ENCODE measurements at regions not wholly inside any gene's neighbourhood (a gene's known extent, or its start where the extent isn't known, plus 50 kb on each side); places are given as distances from the start of the nearest gene placed in this dataset.

DNA sequence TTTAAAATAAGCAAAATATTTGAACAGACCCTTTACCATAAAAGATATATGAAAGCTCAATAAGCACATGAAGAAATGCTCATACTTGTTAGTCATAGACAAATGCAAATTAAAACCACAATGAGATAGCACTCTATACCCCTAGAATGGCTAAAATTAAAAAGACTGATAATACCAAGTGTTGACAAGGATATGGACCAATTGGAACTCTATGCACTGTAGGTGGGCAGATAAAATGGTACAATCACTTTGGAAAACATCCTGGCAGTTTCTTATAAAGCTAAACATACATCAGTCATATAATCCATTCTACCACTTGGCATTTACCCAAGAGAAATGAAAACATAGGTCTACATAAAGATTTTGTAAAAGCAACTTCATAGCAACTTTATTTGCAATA lies 293.0 kb upstream of the TLE3 start:
- TF ChIP-seq, protein P1, sequence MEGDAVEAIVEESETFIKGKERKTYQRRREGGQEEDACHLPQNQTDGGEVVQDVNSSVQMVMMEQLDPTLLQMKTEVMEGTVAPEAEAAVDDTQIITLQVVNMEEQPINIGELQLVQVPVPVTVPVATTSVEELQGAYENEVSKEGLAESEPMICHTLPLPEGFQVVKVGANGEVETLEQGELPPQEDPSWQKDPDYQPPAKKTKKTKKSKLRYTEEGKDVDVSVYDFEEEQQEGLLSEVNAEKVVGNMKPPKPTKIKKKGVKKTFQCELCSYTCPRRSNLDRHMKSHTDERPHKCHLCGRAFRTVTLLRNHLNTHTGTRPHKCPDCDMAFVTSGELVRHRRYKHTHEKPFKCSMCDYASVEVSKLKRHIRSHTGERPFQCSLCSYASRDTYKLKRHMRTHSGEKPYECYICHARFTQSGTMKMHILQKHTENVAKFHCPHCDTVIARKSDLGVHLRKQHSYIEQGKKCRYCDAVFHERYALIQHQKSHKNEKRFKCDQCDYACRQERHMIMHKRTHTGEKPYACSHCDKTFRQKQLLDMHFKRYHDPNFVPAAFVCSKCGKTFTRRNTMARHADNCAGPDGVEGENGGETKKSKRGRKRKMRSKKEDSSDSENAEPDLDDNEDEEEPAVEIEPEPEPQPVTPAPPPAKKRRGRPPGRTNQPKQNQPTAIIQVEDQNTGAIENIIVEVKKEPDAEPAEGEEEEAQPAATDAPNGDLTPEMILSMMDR (conservative IDR thresholded peaks at IDR 0.05; ENCODE audit: low read depth, low read length), result no peak
- H3K4me3 ChIP-seq (ENCODE audit: low read length), result no peak overlapping the region
- no peak for DNase-seq (ENCODE audit: low read depth)

GRCh38 chr15:70387993-70388392 lies 290.3 kb upstream of the TLE3 start:
- no peak for DNase-seq (ENCODE audit: low read depth)
- TF ChIP-seq, protein P1 (conservative IDR thresholded peaks at IDR 0.05; ENCODE audit: low read depth, low read length), result no peak
- H3K4me3 ChIP-seq (ENCODE audit: low read length), result no peak overlapping the region

- TF ChIP-seq, protein P1 (conservative IDR thresholded peaks at IDR 0.05; ENCODE audit: low read depth, low read length), result no peak
- H3K4me3 ChIP-seq (ENCODE audit: low read length), result no peak overlapping the region
- DNase-seq (ENCODE audit: low read depth), result no peak
Measured at GRCh38 chr15:70387081-70387480, 289.4 kb upstream of the TLE3 start.

DNA sequence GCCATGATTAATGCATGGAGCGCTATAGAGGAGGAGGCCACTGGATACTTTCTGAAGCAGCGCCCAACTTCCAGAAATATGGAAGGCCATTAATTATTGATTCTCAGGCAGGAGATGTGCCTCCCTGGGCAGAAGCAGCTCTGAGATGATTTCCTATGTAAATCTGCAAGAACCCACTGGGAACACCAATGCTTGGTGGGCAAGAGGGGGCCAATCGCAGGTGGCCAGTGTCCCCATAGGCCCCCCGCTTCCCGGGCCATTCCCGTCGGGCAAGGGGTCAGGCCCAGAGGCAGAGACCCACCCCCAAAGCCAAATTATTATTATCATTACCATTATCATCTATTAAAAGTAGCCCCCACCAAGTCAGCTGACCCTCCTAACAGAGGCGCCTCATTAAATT lies 288.0 kb upstream of the TLE3 start:
- DNase-seq (ENCODE audit: low read depth), result no peak
- TF ChIP-seq, protein P1 (conservative IDR thresholded peaks at IDR 0.05; ENCODE audit: low read depth, low read length), result no peak
- no peak overlapping the region for H3K4me3 ChIP-seq (ENCODE audit: low read length)

DNA sequence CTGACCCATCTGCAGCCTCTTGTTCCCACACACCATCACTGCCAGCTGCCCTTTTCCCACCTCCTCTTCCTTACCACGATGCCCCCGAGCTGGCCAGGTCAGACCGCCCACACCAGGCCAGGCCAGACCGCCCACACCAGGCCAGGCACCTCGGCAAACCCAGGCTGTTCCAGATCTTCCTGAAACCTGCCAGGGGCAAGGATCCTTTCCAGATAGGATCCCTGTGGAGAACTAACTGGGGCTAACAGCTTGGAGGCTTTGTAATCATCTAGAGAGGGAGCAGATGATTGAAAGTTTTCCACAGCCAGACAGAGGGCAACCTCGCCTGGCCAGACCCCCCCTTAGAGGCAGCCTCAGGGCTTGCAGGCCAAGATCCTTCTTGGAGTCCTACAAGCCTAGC lies 287.3 kb upstream of the TLE3 start:
- TF ChIP-seq, protein P1 (conservative IDR thresholded peaks at IDR 0.05; ENCODE audit: low read depth, low read length), result no peak
- DNase-seq (ENCODE audit: low read depth), result no peak
- no peak overlapping the region for H3K4me3 ChIP-seq (ENCODE audit: low read length)

GRCh38 chr15:70383856-70384255 lies 286.1 kb upstream of the TLE3 start:
- TF ChIP-seq, protein P1 (conservative IDR thresholded peaks at IDR 0.05; ENCODE audit: low read depth, low read length), result no peak
- H3K4me3 ChIP-seq (ENCODE audit: low read length), result no peak overlapping the region
- no peak for DNase-seq (ENCODE audit: low read depth)

GRCh38 chr15:70382762-70383458 lies 285.2 kb upstream of the TLE3 start:
- no peak for DNase-seq (ENCODE audit: low read depth)
- TF ChIP-seq, protein P1 (conservative IDR thresholded peaks at IDR 0.05; ENCODE audit: low read depth, low read length), result no peak
- no peak overlapping the region for H3K4me3 ChIP-seq (ENCODE audit: low read length)
